ENCODE measurements at regions not wholly inside any gene's neighbourhood (a gene's known extent, or its start where the extent isn't known, plus 50 kb on each side); places are given as distances from the start of the nearest gene placed in this dataset.

- no peak for DNase-seq
Observed at GRCh38 chr6:164008902-164009301, 594.4 kb downstream of the QKI start.

- no peak for DNase-seq
Observed at GRCh38 chr6:164007881-164008280, 593.4 kb downstream of the QKI start.

- no peak for DNase-seq
Observed at GRCh38 chr6:164006459-164006858, 591.9 kb downstream of the QKI start.

- no peak for DNase-seq
Observed at GRCh38 chr6:164005004-164005711, 590.6 kb downstream of the QKI start.

GRCh38 chr6:164000276-164000675 lies 585.8 kb downstream of the QKI start:
- no peak for DNase-seq

- DNase-seq, result no peak
Observed at GRCh38 chr6:163999475-164000125, 585.1 kb downstream of the QKI start.

- DNase-seq, result no peak
Observed at GRCh38 chr6:163998496-163998895, 584.0 kb downstream of the QKI start.

- DNase-seq, result no peak
Observed at GRCh38 chr6:163996491-163996890, 582.0 kb downstream of the QKI start.

GRCh38 chr6:163994566-163994965 lies 580.0 kb downstream of the QKI start:
- no peak for DNase-seq

- DNase-seq, result no peak
Observed at GRCh38 chr6:163992701-163993100, 578.2 kb downstream of the QKI start.

GRCh38 chr6:163992056-163992455 lies 577.5 kb downstream of the QKI start:
- DNase-seq, result no peak

GRCh38 chr6:163991321-163991720 lies 576.8 kb downstream of the QKI start:
- DNase-seq, result no peak

GRCh38 chr6:163986313-163986712 lies 571.8 kb downstream of the QKI start:
- DNase-seq, result no peak

- no peak for DNase-seq
Observed at GRCh38 chr6:163985710-163986109, 571.2 kb downstream of the QKI start.

GRCh38 chr6:163985040-163985439 lies 570.5 kb downstream of the QKI start:
- no peak for DNase-seq

- no peak for DNase-seq
Observed at GRCh38 chr6:163984124-163984936, 569.8 kb downstream of the QKI start.

GRCh38 chr6:163983679-163984078 lies 569.2 kb downstream of the QKI start:
- DNase-seq, result no peak

GRCh38 chr6:163974322-163974721 lies 559.8 kb downstream of the QKI start:
- DNase-seq, result no peak

- no peak for DNase-seq
Observed at GRCh38 chr6:163971841-163972838, 557.6 kb downstream of the QKI start.

- DNase-seq, result no peak
Observed at GRCh38 chr6:163970846-163971564, 556.5 kb downstream of the QKI start.

GRCh38 chr6:163965426-163966348 lies 551.2 kb downstream of the QKI start:
- DNase-seq, result no peak
